ENCODE measurements at regions not wholly inside any gene's neighbourhood (a gene's known extent, or its start where the extent isn't known, plus 50 kb on each side); places are given as distances from the start of the nearest gene placed in this dataset.

GRCh38 chr3:139286241-139286640, 57.6 kb upstream of the MRPS22 start:
- DNase-seq (ENCODE audit: low spot score), result no peak
- H3K27me3 Mint-ChIP-seq (ENCODE audit: low read depth), result peaks cover 7% of the 10 kb centered on the region
- no peaks in the 10 kb centered on the region for H3K36me3 Mint-ChIP-seq (ENCODE audit: low read depth)
- no peak overlapping the region for H3K4me3 Mint-ChIP-seq
- H3K4me1 Mint-ChIP-seq (ENCODE audit: low read depth), result no peaks in the 10 kb centered on the region
- no peaks in the 10 kb centered on the region for H3K9me3 Mint-ChIP-seq
- no peak overlapping the region for H3K27ac Mint-ChIP-seq

DNA sequence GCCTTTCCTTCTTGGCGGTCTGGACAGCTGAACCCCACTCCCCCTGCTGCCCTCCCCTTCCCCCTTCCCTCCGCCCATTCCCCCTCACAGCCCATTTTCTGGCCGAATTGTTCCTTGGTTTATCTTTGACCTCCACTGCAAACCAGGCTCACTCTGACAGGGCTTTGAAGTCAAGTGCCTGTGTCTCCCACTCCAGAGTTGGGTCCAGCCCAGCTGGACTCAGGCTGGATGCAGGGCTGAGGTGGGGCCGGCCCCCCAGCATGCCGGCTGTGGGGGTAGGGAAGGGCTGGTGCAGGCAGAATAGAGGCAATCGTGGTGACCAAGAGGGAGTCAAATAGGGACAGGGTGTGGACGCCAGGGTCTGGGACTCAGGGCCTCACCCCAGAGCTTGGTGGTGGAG, 57.0 kb upstream of the MRPS22 start:
- H3K27ac Mint-ChIP-seq, result no peak overlapping the region
- H3K9me3 Mint-ChIP-seq, result no peaks in the 10 kb centered on the region
- no peaks in the 10 kb centered on the region for H3K36me3 Mint-ChIP-seq (ENCODE audit: low read depth)
- no peaks in the 10 kb centered on the region for H3K4me1 Mint-ChIP-seq (ENCODE audit: low read depth)
- H3K27me3 Mint-ChIP-seq (ENCODE audit: low read depth), result peaks cover 7% of the 10 kb centered on the region
- DNase-seq (ENCODE audit: low spot score), result no peak
- H3K4me3 Mint-ChIP-seq, result no peak overlapping the region

- H3K4me1 Mint-ChIP-seq (ENCODE audit: low read depth), result no peaks in the 10 kb centered on the region
- H3K4me3 Mint-ChIP-seq, result no peak overlapping the region
- DNase-seq (ENCODE audit: low spot score), result no peak
- H3K27me3 Mint-ChIP-seq (ENCODE audit: low read depth), result peaks cover 2% of the 10 kb centered on the region
- no peaks in the 10 kb centered on the region for H3K36me3 Mint-ChIP-seq (ENCODE audit: low read depth)
- H3K27ac Mint-ChIP-seq, result no peak overlapping the region
- H3K9me3 Mint-ChIP-seq, result no peaks in the 10 kb centered on the region
Observed at GRCh38 chr3:139287557-139287956, 56.3 kb upstream of the MRPS22 start.

DNA sequence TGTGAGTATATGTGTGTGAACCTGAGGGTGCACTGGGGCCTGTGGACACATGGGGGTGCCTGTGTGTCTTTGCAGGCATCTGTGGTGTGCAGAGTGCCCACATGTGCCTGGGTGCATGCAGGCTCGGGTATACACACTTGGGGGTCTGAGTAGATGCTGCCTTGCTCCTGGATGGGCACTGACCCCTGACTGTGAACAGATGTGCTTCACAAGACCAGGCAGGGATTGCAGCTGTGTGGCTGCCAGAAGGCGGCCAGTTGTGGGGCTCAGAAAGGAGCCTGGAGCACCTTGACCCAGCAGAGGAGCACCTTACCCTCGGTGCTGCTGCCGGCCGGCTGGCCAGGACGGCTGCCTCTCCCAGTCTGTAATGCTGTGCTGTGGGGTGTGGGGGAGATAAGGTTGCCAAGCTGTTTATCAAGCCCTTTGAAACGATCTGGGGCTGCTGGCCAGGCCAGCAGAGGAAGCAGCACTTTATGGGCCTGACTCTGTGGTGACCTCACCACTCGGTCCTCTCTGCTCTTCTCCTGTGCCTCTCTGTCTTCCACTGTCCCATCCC, 55.5 kb upstream of the MRPS22 start:
- Mint-ChIP-seq H3K27ac (no peak overlapping the region), H3K27me3 (ENCODE audit: low read depth) (peaks cover 9% of the 10 kb centered on the region), H3K4me3 (no peak overlapping the region), H3K36me3 (ENCODE audit: low read depth) (no peaks in the 10 kb centered on the region), H3K4me1 (ENCODE audit: low read depth) (no peaks in the 10 kb centered on the region), H3K9me3 (no peaks in the 10 kb centered on the region)
- DNase-seq (ENCODE audit: low spot score), result no peak

GRCh38 chr3:139289860-139290524, 53.8 kb upstream of the MRPS22 start:
- peaks cover 13% of the 10 kb centered on the region for H3K27me3 Mint-ChIP-seq (ENCODE audit: low read depth)
- H3K4me3 Mint-ChIP-seq, result no peak overlapping the region
- no peak for DNase-seq (ENCODE audit: low spot score)
- no peaks in the 10 kb centered on the region for H3K9me3 Mint-ChIP-seq
- H3K27ac Mint-ChIP-seq, result no peak overlapping the region
- H3K4me1 Mint-ChIP-seq (ENCODE audit: low read depth), result peaks cover 2% of the 10 kb centered on the region
- H3K36me3 Mint-ChIP-seq (ENCODE audit: low read depth), result no peaks in the 10 kb centered on the region

GRCh38 chr3:139291276-139292051, 52.4 kb upstream of the MRPS22 start:
- Mint-ChIP-seq H3K27ac (no peak overlapping the region), H3K27me3 (ENCODE audit: low read depth) (peaks cover 13% of the 10 kb centered on the region), H3K36me3 (ENCODE audit: low read depth) (no peaks in the 10 kb centered on the region), H3K4me3 (no peak overlapping the region), H3K9me3 (no peaks in the 10 kb centered on the region), H3K4me1 (ENCODE audit: low read depth) (peaks cover 15% of the 10 kb centered on the region)
- no peak for DNase-seq (ENCODE audit: low spot score)

GRCh38 chr3:139292192-139292591, 51.6 kb upstream of the MRPS22 start:
- no peaks in the 10 kb centered on the region for H3K9me3 Mint-ChIP-seq
- H3K4me1 Mint-ChIP-seq (ENCODE audit: low read depth), result peaks cover 21% of the 10 kb centered on the region
- H3K27me3 Mint-ChIP-seq (ENCODE audit: low read depth), result peaks cover 13% of the 10 kb centered on the region
- H3K36me3 Mint-ChIP-seq (ENCODE audit: low read depth), result no peaks in the 10 kb centered on the region
- no peak overlapping the region for H3K4me3 Mint-ChIP-seq
- no peak for DNase-seq (ENCODE audit: low spot score)
- no peak overlapping the region for H3K27ac Mint-ChIP-seq

GRCh38 chr3:139292711-139293664, 50.8 kb upstream of the MRPS22 start:
- H3K27ac Mint-ChIP-seq, result no peak overlapping the region
- no peak for DNase-seq (ENCODE audit: low spot score)
- no peaks in the 10 kb centered on the region for H3K36me3 Mint-ChIP-seq (ENCODE audit: low read depth)
- H3K4me3 Mint-ChIP-seq, result no peak overlapping the region
- H3K27me3 Mint-ChIP-seq (ENCODE audit: low read depth), result peaks cover 13% of the 10 kb centered on the region
- H3K4me1 Mint-ChIP-seq (ENCODE audit: low read depth), result peaks cover 28% of the 10 kb centered on the region
- H3K9me3 Mint-ChIP-seq, result no peaks in the 10 kb centered on the region

DNA sequence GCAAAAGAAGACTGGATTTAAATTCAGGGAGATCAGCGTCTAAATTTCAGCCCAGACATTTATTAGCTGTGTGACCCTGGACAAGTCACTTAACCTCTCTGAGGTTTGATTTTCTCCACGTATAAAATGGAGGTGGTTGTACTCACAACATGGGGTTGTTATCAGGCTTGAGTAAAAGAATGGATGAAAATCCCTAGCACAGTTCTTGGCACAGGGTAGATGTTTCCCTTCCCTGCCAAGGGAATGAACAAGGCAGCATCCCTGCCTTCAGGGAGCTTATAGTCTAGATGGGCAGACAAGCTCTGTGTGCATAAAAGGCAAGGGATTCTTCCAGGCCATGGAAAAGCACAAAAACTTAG, 50.2 kb upstream of the MRPS22 start:
- Mint-ChIP-seq H3K27ac (no peak overlapping the region), H3K4me3 (no peak overlapping the region), H3K36me3 (ENCODE audit: low read depth) (no peaks in the 10 kb centered on the region), H3K4me1 (ENCODE audit: low read depth) (peaks cover 28% of the 10 kb centered on the region), H3K9me3 (no peaks in the 10 kb centered on the region), H3K27me3 (ENCODE audit: low read depth) (peaks cover 13% of the 10 kb centered on the region)
- DNase-seq (ENCODE audit: low spot score), result no peak
